Fibroblast of skin of right biceps (primary cell): ENCODE measurements at regions not wholly inside any gene's neighbourhood (a gene's known extent, or its start where the extent isn't known, plus 50 kb on each side); places are given as distances from the start of the nearest gene placed in this dataset.

Experiments
- DNase-seq: peaks from one replicate; pipeline ENCODE4 v3.0.0-alpha.2; 2013

- peak; percentile 42 for DNase-seq
These were observed 277.9 kb upstream of the MON1B start for GRCh38 chr16:76913046-76913445.

- DNase-seq: no peak
These were observed 264.9 kb upstream of the MON1B start for GRCh38 chr16:76926042-76926441.

GRCh38 chr16:76926595-76926994, 264.4 kb upstream of the MON1B start:
- DNase-seq: no peak

- peak; percentile 59 for DNase-seq
These were observed 259.8 kb upstream of the MON1B start for GRCh38 chr16:76931186-76931585.

- DNase-seq: peak; percentile 50
These were observed 258.3 kb upstream of the MON1B start for GRCh38 chr16:76932541-76933211.

GRCh38 chr16:76940251-76940650, 250.7 kb upstream of the MON1B start:
- DNase-seq: no peak

GRCh38 chr16:76941113-76941512, 249.9 kb upstream of the MON1B start:
- no peak for DNase-seq

- DNase-seq: no peak
These were observed 248.9 kb upstream of the MON1B start for GRCh38 chr16:76942089-76942488.

- no peak for DNase-seq
These were observed 247.1 kb upstream of the MON1B start for GRCh38 chr16:76943921-76944320.

- peak; percentile 88 for DNase-seq
These were observed 244.1 kb upstream of the MON1B start for GRCh38 chr16:76946879-76947278.

- DNase-seq: peak; percentile 18
These were observed 243.2 kb upstream of the MON1B start for GRCh38 chr16:76947749-76948148.

- peak; percentile 24 for DNase-seq
These were observed 235.4 kb upstream of the MON1B start for GRCh38 chr16:76955629-76956028.

- no peak for DNase-seq
These were observed 234.6 kb upstream of the MON1B start for GRCh38 chr16:76956394-76956793.

- no peak for DNase-seq
These were observed 234.1 kb upstream of the MON1B start for GRCh38 chr16:76956841-76957240.

- no peak for DNase-seq
These were observed 231.8 kb upstream of the MON1B start for GRCh38 chr16:76959166-76959565.

GRCh38 chr16:76963614-76964315, 227.2 kb upstream of the MON1B start:
- DNase-seq: no peak

GRCh38 chr16:76964464-76965154, 226.4 kb upstream of the MON1B start:
- no peak for DNase-seq

- peak; percentile 6 for DNase-seq
These were observed 220.8 kb upstream of the MON1B start for GRCh38 chr16:76970087-76970744.

GRCh38 chr16:76970745-76971099, 220.3 kb upstream of the MON1B start:
- DNase-seq: no peak

GRCh38 chr16:76976101-76976500, 214.9 kb upstream of the MON1B start:
- no peak for DNase-seq

GRCh38 chr16:76976756-76977155, 214.2 kb upstream of the MON1B start:
- DNase-seq: no peak

GRCh38 chr16:76984196-76984595, 206.8 kb upstream of the MON1B start:
- DNase-seq: no peak

GRCh38 chr16:76985392-76986045, 205.5 kb upstream of the MON1B start:
- DNase-seq: peak; percentile 1
